Vagina (tissue), 2 donors: ENCODE measurements at regions not wholly inside any gene's neighbourhood (a gene's known extent, or its start where the extent isn't known, plus 50 kb on each side); places are given as distances from the start of the nearest gene placed in this dataset.

Experiments used
- DNase-seq, 2 donors: peaks; one replicate each; pipeline ENCODE4 v3.0.0-alpha.2; 2017; ENCODE audit errors: extremely low spot score in 2 of 2
- H3K27ac ChIP-seq: fragments of 200-600 bp; sonication (generic); one replicate; pipeline ENCODE4 v1.5.1; 2019
- H3K27me3 ChIP-seq: fragments of 200-600 bp; sonication (generic); one replicate; pipeline ENCODE4 v1.5.1; 2019
- H3K36me3 ChIP-seq, 2 donors: fragments of 200-600 bp; sonication (generic); one replicate each; pipeline ENCODE4 v1.5.1; 2017 to 2019
- H3K4me1 ChIP-seq: fragments of 200-600 bp; sonication (generic); one replicate; pipeline ENCODE4 v1.5.1; 2019
- H3K4me3 ChIP-seq, 2 donors: fragments of 200-600 bp; sonication (generic); 1 replicate in 1 of 2; 2 replicates in 1 of 2; pipeline ENCODE4 v1.5.1; 2016 to 2019
- H3K9me3 ChIP-seq: fragments of 200-600 bp; sonication (generic); one replicate; pipeline ENCODE4 v1.5.1; 2019
- POLR2A ChIP-seq, 2 donors: fragments of 450-650 bp; IDR thresholded peaks; one replicate each; pipeline ENCODE4 v1.6.1; 2017; ENCODE audit warnings: antibody characterized with exemption in 2 of 2, mild to moderate bottlenecking in 2 of 2, moderate library complexity in 2 of 2
- POLR2AphosphoS5 ChIP-seq, 2 donors: sonication (generic); formaldehyde crosslinking; IDR thresholded peaks; one replicate each; pipeline ENCODE4 v1.9.0; 2017; ENCODE audit warnings: antibody characterized with exemption in 2 of 2, mild to moderate bottlenecking in 2 of 2, low read depth in 1 of 2; ENCODE audit not compliant: insufficient read depth in 1 of 2
- intact Hi-C: fragments of 100-400 bp; cut with DNase I; formaldehyde crosslinking; loops from one replicate; pipeline ENCODE4 v1.15.1; 2023
- TF ChIP-seq, protein P1 (sequence below), 3 experiments: fragments of 450-650 bp in 2 of 3; fragments of 200-600 bp in 1 of 3; sonication (generic) in 1 of 3; IDR thresholded peaks; one replicate each; pipeline ENCODE4 v1.5.1; 2017 to 2019; ENCODE audit warnings: antibody characterized with exemption in 3 of 3, mild to moderate bottlenecking in 2 of 3, moderate library complexity in 2 of 3

DNA sequence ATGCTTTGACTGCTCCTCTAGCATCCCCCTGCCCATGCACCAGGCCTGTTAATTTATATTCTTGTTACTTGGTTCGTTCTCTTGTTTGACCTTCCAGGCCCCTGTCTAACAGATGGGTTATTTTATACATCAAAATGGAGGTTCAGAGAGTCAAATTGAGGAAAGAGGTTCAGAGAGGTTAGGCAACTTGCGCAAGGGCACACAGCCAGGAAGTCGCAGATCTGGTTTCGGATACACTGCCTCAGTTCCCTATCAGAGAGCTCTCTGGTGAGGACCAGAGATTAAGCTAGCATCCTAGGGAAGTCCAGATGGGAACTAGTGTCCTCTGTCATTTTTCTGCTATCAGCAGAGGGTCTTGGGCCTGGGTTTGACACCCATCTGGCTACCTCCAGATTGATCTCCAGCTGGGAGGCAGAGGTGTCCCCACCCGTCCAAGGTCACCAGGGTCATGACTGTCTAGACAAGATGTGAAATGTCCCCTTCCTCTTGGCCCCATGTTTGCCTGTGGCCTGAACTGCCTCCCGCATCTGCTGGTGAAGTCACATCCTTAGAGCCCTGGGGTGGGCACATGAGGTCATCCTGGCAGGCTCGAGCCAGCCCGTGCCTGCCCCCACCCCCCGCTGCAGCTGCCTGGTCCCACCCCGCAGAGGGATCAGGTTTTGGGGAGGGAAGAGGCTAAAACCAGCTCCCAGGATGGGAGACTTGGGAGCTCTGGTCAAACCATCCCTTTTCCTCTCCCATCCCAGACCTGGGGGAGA lies 84.3 kb upstream of the NCOR2 start:
- Histone ChIP-seq H3K4me3 (no peak overlapping the region), H3K27ac (no peak overlapping the region), H3K4me1 (peaks cover 24% of the 10 kb centered on the region), H3K27me3 (no peaks in the 10 kb centered on the region), H3K9me3 (no peaks in the 10 kb centered on the region), H3K36me3 (no peaks in the 10 kb centered on the region)
- no peak for DNase-seq
- intact Hi-C loops: no loop called here
- TF ChIP-seq, protein P1, sequence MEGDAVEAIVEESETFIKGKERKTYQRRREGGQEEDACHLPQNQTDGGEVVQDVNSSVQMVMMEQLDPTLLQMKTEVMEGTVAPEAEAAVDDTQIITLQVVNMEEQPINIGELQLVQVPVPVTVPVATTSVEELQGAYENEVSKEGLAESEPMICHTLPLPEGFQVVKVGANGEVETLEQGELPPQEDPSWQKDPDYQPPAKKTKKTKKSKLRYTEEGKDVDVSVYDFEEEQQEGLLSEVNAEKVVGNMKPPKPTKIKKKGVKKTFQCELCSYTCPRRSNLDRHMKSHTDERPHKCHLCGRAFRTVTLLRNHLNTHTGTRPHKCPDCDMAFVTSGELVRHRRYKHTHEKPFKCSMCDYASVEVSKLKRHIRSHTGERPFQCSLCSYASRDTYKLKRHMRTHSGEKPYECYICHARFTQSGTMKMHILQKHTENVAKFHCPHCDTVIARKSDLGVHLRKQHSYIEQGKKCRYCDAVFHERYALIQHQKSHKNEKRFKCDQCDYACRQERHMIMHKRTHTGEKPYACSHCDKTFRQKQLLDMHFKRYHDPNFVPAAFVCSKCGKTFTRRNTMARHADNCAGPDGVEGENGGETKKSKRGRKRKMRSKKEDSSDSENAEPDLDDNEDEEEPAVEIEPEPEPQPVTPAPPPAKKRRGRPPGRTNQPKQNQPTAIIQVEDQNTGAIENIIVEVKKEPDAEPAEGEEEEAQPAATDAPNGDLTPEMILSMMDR (IDR thresholded peaks at IDR 0.05): no peak
- TF ChIP-seq POLR2AphosphoS5 (IDR thresholded peaks at IDR 0.05; ENCODE audit: insufficient read depth in 1 of 2, low read depth in 1 of 2) (no peak), POLR2A (IDR thresholded peaks at IDR 0.05) (no peak)

DNA sequence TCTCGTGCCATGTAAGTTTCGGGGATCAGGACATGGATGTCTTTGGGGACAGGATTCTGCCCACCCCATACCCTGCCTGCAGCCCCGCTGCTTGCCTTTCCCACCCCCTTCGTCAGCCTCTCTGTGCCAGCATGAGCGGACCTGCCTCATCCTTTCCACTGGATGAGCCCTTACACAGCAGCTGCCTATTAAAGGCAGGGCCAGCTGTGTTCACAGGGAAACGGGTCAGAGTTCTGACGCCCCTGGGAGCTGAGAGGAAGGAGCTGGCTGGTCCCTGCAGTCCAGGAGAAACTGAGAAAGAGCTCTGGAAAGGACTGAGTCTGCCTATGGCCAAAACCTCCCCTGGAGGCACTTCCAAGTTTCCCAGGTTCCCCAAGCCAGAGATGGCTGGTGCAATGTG lies 83.5 kb upstream of the NCOR2 start:
- no peak overlapping the region for H3K27ac ChIP-seq

DNA sequence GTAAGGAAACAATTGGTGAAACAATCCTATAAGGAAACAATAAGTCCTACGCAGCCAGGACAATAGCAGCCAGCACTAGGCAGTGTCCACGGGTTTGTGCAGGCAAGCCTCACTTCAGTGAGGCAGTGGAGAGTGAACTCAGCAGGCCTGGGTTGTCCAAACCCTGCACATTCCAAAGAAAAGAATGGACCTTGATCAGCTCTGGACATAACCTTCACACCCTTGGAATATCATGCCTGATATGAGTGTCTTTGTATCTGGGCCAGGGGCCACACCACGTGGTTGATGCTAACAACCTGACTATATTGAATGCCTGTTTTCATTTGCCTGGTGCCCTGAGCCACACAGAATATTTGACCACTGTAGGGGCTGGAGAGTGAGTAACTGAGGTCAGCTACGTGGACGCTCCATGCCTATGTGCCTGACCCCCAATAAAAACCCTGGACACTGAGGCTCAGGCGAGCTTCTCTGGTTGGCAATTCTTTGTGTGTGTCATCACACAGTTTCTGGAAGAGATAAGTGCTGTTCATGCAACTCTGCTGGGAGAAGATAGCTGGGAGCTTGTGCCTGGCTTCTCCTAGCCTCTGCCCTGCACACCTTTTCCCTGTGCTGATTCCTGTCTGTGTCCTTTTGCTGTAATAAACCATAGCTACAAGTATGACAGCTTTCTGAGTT lies 81.4 kb upstream of the NCOR2 start:
- H3K27me3 ChIP-seq: no peaks in the 10 kb centered on the region
- no peaks in the 10 kb centered on the region for H3K9me3 ChIP-seq
- peaks cover 9% of the 10 kb centered on the region for H3K4me1 ChIP-seq
- no peaks in the 10 kb centered on the region for H3K36me3 ChIP-seq
- no peak for DNase-seq
- TF ChIP-seq POLR2AphosphoS5 (IDR thresholded peaks at IDR 0.05; ENCODE audit: insufficient read depth in 1 of 2, low read depth in 1 of 2) (no peak), POLR2A (IDR thresholded peaks at IDR 0.05) (no peak)
- TF ChIP-seq, protein P1 (IDR thresholded peaks at IDR 0.05): no peak
- no peak overlapping the region for H3K27ac ChIP-seq
- intact Hi-C loops: no loop called here
- no peak overlapping the region for H3K4me3 ChIP-seq

More for the DNA sequence above, 83.5 kb upstream of the NCOR2 start:
- DNase-seq: no peak
- intact Hi-C loops: no loop called here
- TF ChIP-seq POLR2AphosphoS5 (IDR thresholded peaks at IDR 0.05; ENCODE audit: insufficient read depth in 1 of 2, low read depth in 1 of 2): no peak
- TF ChIP-seq, protein P1 (IDR thresholded peaks at IDR 0.05): no peak
- TF ChIP-seq POLR2A (IDR thresholded peaks at IDR 0.05): no peak
- Histone ChIP-seq H3K4me1 (peaks cover 24% of the 10 kb centered on the region), H3K9me3 (no peaks in the 10 kb centered on the region), H3K36me3 (no peaks in the 10 kb centered on the region), H3K4me3 (no peak overlapping the region), H3K27me3 (no peaks in the 10 kb centered on the region)

DNA sequence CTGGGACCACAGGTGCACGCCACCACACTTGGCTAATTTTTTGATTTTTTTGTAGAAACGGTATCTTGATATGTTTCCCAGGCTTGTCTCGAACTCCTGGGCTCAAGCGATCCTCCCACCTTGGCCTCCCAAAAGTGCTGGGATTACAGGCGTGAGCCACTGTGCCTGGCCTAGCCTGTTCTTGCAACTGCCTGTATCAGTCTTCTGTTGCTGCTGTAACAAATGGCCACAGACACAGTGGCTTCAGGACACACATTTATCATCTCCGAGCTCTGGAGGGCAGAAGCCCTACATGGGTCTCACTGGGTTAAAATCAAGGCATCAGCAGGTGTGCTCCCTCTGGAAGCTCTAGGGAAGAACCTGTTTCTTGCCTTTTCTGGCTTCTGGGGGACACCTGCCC lies 79.9 kb upstream of the NCOR2 start:
- Histone ChIP-seq H3K36me3 (no peaks in the 10 kb centered on the region), H3K27ac (no peak overlapping the region), H3K9me3 (no peaks in the 10 kb centered on the region), H3K27me3 (no peaks in the 10 kb centered on the region), H3K4me3 (no peak overlapping the region), H3K4me1 (peaks cover 9% of the 10 kb centered on the region)
- intact Hi-C loops: no loop called here
- TF ChIP-seq POLR2A (IDR thresholded peaks at IDR 0.05) (no peak), POLR2AphosphoS5 (IDR thresholded peaks at IDR 0.05; ENCODE audit: insufficient read depth in 1 of 2, low read depth in 1 of 2) (no peak)
- TF ChIP-seq, protein P1 (IDR thresholded peaks at IDR 0.05): no peak
- DNase-seq: no peak
